ENCODE measurements at regions not wholly inside any gene's neighbourhood (a gene's known extent, or its start where the extent isn't known, plus 50 kb on each side); places are given as distances from the start of the nearest gene placed in this dataset.

DNA sequence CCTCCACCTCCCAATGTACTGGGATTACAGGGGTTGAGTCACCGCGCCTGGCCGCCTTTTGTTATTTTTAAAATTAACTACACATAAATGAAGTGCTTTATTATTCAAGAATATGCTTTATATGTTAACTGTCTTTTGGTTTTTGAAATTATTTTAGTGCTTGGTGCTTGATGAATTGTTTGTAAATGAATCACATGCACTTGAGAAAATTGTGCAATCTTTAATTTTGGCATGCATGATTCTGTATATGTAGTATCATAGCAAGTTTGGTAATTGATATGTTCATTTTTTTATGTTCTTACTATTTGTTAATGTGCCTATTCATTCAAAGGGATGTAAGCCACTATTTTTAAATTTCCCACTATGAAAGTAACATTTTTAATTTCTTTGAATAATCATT lies 440.9 kb downstream of the NAV3 start:
- Histone ChIP-seq H2BK15ac (ENCODE audit: low read depth, low read length) (no peak overlapping the region), H2AK9ac (replicated peaks; ENCODE audit: low read depth, low read length, poor library complexity) (no peak overlapping the region), H3K14ac (replicated peaks; ENCODE audit: low read depth, low read length) (no peak overlapping the region), H2BK20ac (ENCODE audit: low read depth, low read length) (no peak overlapping the region), H3K9me1 (ENCODE audit: insufficient read depth, low read length) (no peaks in the 10 kb centered on the region), H3K23ac (ENCODE audit: low read depth, low read length) (no peak overlapping the region), H3K27ac (ENCODE audit: insufficient read depth, low read length) (no peak overlapping the region), H2BK120ac (ENCODE audit: low read depth, low read length) (no peak overlapping the region), H2AFZ (replicated peaks; ENCODE audit: low read length, poor library complexity) (no peak overlapping the region), H4K8ac (ENCODE audit: low read depth in 2 of 2, low read length in 2 of 2) (no peak overlapping the region), H3K4me3 (ENCODE audit: insufficient read depth, low read depth, low read length) (no peak overlapping the region), H3K56ac (ENCODE audit: extremely low read depth, insufficient read depth, low read length) (no peak overlapping the region), H4K20me1 (ENCODE audit: insufficient read depth, low read length) (no peaks in the 10 kb centered on the region), H4K91ac (ENCODE audit: insufficient read depth, low read depth, low read length) (no peak overlapping the region), H3K9me3 (ENCODE audit: control insufficient read depth, insufficient read depth, low read length) (no peaks in the 10 kb centered on the region), H2AK5ac (ENCODE audit: low read depth, low read length) (no peak overlapping the region), H3K27me3 (ENCODE audit: control insufficient read depth, insufficient read depth, low read length) (no peaks in the 10 kb centered on the region), H3K18ac (ENCODE audit: low read depth, low read length) (no peak overlapping the region), H2BK5ac (ENCODE audit: low read depth, low read length, poor library complexity, severe bottlenecking) (no peak overlapping the region), H3K79me1 (ENCODE audit: low read depth in 1 of 2, low read length in 2 of 2) (no peaks in the 10 kb centered on the region), H3K36me3 (ENCODE audit: control insufficient read depth, insufficient read depth, low read length) (no peaks in the 10 kb centered on the region), H3K4me2 (ENCODE audit: low read depth, low read length) (no peak overlapping the region), H3K4ac (ENCODE audit: low read depth, low read length) (no peak overlapping the region), H4K5ac (ENCODE audit: low read depth, low read length) (no peak overlapping the region), H3K4me1 (ENCODE audit: control insufficient read depth, insufficient read depth, low read length) (no peaks in the 10 kb centered on the region), H3K9ac (ENCODE audit: low read depth, low read length) (no peak overlapping the region)
- dilution Hi-C loops (cut with HindIII; ENCODE audit: low sequenced_read_pairs, unreplicated experiment) (no loop called here), in situ Hi-C loops (cut with MboI; ENCODE audit: low sequenced_read_pairs) (no loop called here), intact Hi-C loops (cut with micrococcal nuclease) (no loop called here)
- peak; percentile 76 for TF ChIP-seq CEBPB (IDR thresholded peaks at IDR 0.05; ENCODE audit: low read depth, low read length)
- TF ChIP-seq NFE2L2 (IDR thresholded peaks at IDR 0.05; ENCODE audit: low read depth, low read length): no peak
- no peak for TF ChIP-seq MXI1 (IDR thresholded peaks at IDR 0.05; ENCODE audit: borderline replicate concordance, low read depth, low read length)
- TF ChIP-seq CHD1 (IDR thresholded peaks at IDR 0.05; ENCODE audit: low read depth, low read length): no peak
- DNase-seq (peak; percentile 10), ATAC-seq (ENCODE audit: low read depth) (no peak)
- WGBS, 2 experiments (ENCODE audit: extremely low coverage in 2 of 2, insufficient read length in 1 of 2): no CpG with 5 or more reads among the region's 3 CpGs
- CTCF ChIA-PET: interaction anchor here (0.6 kb wide), 1 partner anchor 1980 kb away, joined by 7 read pairs; no protein-coding TSS in a partner anchor
- POLR2A ChIA-PET (ENCODE audit: unreplicated experiment): no interaction called here
- BruUV-seq (replicated peaks): no TSS peak
